ENCODE measurements at regions not wholly inside any gene's neighbourhood (a gene's known extent, or its start where the extent isn't known, plus 50 kb on each side); places are given as distances from the start of the nearest gene placed in this dataset.
"Not testable (repeated sequence)": the region's sequence is repeated elsewhere in the genome, so short reads cannot be mapped to it uniquely, and the experiment has no call there.

DNA sequence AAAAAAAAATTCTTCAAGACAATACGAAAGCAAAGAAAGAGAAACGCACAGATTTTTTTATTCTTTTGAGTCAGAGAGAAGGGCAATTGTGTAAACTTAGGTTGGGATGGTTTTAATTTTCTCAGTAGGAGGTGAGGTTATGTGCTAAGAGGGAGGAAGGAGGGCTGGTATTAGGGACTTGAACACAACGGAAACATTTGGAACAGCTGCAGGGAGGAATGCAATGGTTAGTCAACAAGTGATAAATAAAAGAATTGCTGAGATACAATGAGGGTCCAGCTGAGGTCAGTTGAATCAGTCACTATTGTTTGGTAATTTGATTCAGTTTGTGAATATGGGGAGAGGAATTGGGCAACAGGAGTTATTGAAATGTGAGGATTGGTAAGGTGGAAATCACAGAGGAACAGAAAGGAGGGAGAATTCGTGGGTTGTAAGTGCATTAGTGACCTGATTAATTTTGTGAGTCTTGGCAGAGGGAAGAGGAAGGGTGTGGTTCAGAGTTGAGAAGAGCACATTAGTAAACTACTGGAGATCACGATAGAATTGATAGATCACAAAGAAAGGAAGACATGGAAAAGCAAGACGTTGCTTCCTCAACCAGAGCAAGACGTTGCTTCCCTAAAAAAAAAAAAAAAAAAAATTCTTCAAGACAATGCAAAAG lies 499.5 kb upstream of the SPRY2 start:
- peak; percentile 82 for DNase-seq

DNA sequence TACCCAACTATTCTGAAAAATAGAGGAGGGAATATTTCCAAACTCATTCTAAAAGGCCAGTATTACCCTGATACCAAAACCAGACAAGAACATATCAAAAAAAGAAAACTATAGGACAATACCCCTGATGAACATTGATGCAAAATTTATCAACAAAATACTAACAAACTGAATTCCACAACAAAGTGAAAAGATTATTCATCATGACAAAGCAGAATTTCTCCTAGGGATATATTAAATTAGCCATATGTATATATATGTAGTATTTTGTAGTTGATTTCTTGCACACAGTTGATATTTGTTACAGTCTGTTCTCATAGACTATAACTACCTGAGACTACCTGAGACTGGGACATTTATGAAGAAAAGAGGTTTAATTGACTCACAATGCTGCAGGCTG lies 495.0 kb upstream of the SPRY2 start:
- no peak for DNase-seq

DNA sequence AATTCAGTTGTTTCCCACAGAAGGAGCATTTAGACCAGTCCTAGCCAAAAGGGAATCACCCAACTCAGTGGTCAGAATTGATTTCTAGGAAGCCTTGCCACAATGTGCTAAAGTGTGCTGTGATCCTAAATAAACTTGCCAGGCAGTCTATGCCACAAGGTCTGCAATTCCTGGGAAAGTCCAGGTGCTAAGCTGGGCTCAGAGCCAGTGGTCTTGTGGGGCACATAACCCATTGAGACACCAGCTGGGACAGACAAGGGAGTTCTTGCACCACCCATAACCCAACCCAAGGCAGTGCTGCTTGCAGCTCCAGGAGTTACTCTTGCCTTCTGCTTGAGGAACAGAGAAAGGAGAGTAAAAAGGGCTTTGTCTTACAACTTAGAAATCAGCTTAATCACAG lies 489.5 kb upstream of the SPRY2 start:
- no peak for DNase-seq

DNA sequence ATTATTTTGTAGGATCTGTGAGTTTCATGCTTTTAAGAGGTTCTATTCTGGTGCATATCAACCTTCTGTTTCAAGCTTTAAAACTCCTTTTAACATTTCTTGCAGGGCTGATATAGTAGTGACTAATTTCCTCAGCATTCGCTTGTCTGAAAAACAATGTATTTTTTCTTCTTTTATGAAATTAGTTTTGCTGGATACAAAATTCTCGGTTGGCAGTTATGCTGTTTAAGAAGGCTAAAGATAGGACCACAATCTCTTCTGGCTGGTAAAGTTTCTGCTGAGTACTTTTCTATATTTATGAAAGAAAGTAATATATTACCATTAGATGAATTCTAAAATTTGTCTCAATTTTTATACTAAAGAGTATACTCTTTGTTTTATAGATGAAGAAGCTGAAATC lies 487.8 kb upstream of the SPRY2 start:
- DNase-seq = no peak

DNA sequence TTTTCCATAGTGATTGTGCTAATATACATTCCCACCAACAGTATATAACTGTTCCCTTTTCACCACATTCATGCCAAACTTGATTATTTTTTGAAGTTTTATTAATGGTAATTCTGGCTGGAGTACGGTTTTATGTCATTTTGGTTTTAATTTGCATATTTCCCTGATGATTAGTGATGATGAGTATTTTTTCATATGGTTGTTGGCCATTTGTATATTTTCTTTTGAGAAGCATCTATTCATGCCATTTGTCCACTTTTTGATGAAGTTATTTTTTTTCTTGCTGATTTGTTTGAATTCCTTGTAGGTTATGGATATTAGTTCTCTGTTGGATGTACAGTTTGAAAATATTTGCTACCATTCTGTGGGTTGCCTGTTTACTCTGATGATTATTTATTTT lies 484.4 kb upstream of the SPRY2 start:
- no peak for DNase-seq

DNA sequence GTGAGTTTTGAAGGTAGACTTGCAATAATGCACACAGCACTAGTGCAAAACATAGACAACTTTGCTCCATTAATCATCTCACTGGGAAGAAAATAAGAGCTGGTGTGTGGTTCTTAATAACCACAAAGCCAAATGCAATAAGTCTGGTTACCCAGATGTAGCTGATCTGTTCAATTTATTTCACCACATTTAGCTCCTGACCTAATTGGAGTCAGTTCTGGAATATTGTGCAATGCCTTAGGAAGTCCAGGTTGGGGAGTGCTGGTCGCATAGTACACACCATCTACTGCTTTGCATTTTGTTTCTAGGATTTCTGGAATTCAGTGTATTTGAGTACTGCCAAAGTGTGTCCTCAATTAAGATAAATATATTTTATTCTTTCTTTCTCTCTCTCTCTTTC lies 483.3 kb upstream of the SPRY2 start:
- no peak for DNase-seq

DNA sequence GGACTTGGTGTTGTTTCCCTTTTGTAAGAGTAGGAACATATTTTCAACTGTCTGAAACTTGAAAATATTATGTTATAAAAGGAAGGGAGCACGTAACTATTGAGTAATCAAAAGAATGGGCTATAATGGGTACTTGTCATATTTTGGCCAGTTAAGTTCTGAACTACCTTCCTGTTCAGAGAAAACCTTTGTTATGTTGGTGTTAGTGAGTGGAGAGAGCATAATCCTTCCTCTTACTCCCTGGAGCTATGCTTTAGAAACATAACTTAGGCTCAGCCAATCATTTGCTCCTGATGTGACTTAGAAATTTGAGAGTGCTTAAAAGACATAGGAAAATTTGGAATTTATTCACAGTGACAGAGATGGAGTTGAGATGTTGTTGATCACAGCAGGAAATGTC lies 482.5 kb upstream of the SPRY2 start:
- no peak for DNase-seq

DNA sequence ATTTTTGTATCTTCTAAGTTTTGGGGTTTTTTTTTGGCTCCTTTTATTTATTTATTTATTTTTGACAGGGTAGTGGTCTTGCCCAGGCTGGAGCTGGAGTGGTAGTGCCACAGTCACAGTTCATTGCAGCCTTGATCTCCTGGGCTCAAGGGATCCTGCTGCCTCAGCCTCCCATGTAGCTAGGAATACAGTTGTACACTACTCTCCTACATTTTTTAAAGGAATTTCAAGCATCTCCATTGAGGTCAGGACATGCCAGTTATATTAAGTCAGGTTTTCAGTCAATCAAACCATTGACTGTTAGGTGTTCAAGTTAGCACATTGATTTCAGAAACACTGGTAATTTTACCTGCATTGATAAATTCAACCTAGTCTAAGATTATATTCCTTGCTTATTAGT lies 480.5 kb upstream of the SPRY2 start:
- DNase-seq = no peak

DNA sequence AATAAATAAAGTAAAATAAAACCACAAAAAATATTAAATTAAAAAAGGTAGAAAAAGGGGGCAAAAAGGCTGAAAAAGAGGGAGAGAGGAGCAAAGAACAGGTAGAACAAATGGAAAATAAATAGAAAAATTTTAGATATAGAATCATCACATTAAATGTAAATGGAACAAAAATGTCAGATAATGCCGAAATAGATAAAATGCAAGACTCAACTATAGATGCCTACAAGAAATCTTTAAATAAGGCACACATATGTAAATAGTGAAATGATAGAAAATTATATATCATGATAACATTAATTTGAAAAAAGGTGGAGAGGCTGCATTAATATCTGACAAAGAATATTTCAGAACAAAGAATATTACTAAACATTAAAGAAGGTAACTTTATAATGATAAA lies 477.1 kb upstream of the SPRY2 start:
- no peak for DNase-seq

DNA sequence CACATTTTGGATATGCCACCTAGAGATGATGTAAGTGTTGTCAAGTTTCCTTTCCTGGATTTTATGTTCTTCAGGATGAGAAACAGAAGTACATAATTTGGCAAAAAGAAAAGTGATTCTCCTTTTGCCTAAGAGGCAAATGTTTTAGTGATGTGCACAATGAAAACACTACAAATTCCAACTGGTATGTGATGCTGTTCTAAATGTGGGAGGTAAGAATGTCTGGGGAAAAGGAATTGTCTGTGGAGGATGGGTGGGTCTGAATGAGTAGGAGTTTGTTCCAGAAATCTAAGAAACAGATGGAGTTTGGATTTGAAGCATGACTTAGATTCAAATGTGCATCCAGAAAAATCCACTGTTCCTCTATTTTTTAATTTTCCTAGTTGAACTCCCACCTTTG lies 473.6 kb upstream of the SPRY2 start:
- no peak for DNase-seq

DNA sequence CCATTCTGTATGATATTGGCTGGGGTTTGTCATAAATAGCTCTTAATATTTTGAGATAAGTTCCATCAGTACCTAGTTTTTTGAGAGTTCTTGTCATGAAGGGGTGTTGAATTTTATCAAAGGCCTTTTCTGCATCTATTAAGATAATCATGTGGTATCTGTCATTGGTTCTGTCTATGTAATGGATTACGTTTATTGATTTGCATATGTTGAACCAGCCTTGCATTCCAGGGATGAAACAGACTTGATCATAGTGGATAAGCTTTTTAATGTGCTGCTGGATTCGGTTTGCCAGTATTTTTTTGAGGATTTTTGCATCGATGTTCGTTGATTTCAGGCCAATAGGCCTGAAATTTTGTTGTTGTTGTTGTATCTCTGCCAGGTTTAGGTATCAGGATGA lies 469.4 kb upstream of the SPRY2 start:
- DNase-seq = not testable (repeated sequence)

DNA sequence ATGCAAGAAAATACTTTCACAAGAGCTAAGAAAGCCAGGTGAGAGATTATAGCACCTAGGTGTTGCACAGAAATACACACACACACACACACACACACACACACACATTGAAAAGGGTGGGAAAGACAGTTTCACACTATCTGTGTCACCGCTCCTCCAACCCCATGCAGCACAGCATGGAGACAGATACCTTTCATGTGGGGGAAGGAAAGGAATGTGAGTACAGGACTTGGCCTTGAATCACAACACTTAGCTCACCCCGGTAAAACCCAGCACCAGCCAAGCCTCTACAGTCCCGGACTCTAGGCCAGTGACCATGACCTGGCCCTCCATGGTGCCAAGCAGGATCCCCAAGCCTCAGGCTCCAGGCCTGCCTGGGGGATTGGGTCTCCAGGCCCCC lies 462.0 kb upstream of the SPRY2 start:
- no peak for DNase-seq

DNA sequence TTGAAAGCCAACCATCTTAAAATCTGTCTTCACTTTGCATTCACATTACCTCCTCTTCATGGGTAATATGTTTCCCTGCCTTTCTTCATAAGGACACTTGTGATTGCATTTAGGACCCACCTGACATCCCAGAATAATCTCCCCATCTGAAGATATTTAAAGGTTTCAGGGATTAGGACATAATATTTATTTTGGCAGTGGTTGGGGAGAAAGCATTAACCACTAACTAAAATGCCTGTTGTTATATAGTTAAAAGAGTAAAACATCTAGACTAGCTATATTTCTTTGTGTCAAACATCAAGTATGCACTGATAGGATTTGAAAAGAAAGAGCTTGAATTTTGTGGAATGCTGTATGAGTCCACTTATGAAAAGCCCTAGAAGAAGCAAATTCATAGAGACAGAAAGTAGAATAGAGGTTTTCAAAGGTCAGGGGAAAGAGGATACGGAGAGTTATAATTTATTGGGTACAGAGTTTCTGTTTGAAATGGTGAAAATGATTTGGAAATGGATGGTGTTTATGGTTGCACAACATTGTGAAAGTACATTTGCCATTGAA lies 457.7 kb upstream of the SPRY2 start:
- no peak for DNase-seq

DNA sequence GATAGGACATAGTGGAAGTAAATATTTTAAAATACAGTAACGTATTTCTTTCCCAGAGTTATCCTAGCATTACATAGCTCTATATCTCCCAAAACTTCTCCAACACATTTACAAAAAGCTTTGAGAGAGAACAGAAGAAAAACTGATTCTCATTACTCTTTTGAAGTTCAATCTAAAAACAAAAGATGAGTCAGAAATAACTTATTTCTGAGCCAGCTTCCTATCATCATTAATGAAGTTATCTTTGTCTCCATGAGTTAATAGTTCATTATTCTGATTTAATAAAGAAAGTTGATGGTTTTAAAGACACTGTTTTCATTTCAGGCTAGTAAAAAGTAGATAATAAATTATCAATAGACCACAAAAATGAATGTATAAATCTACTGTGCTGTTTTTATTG lies 446.7 kb upstream of the SPRY2 start:
- DNase-seq = no peak

DNA sequence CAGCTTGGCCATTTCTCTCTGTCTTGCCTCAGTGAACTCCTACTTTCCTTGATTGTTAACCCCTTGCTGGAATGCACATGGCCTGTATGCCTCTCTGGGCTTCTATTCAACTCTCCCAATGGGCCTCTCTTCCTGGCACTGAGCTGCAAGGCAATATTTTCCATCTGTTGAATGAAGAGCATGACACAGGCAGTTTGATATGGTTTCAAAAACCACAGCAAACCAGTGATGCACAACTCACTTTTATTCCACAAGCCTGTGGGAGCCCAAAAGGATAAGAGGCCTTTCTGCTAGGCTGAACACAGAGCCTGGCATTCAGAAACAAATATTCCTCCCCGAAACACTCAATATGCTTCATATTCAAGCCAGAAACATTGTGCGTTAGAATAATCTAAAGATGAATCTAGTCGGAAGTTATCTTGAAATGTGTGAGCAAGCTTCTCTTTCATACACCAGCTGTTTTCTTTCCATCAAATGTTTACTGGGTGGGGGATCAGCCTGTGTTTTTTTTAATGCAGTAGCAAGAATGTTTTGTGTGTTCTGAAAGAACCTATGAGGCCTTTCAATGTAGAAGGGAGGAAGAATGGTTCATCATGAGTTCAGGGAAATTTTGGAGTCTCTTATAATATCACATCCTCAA lies 443.1 kb upstream of the SPRY2 start:
- no peak for DNase-seq

DNA sequence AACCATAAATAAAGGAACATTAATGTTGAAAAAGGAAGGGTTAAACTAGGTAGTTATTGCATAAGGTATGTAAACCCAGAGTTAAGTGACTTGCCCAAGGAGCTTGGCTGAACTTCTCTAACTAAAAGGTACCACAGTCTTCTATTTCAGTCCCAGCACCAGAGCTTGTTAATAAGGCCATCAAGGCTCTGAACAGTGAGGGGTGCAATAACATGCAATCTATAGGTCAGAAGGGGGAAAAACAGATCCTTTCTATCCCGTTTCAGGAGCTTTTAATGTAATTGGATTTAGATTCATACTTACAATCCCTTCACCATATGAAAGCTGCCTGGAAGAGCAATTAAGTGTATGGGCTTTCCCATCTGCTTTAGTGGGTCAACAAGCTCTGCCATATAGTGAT lies 441.5 kb upstream of the SPRY2 start:
- no peak for DNase-seq

DNA sequence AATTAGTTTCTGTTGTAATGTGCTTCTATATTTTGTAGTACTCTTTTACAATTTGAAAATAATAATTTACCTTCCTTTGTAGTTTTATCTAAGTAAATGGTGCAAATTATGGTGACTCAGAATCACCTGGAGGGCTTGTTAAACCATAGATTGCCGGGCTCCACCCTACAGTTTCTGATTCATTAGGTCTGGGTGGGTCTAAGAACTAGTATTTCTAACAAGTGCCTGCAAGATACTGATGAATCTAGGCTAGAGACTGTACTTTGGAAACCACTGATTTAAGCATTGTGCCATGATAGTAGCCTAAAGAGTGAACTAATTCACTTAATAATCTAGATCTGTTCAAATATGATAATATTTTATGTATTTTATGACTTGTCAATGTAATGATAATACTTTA lies 437.4 kb upstream of the SPRY2 start:
- peak; percentile 31 for DNase-seq

DNA sequence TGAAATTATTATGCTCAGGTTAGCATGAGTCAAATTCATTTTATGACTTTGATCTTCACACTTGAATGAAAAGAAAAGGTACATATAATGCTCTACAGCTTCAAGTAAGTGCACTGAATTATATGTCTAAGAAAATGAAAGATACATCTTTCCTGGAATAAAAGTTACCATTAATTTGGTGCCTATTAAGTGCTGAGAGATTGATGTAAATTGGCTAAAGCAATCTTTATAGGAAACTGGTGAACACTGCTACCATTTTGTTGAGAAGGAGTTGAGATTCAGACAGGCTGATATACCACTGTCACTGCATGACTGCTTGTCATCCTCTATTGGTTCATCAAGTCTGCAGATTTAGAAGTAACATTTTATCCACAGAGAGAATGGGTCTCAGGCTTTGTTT lies 416.8 kb upstream of the SPRY2 start:
- no peak for DNase-seq

DNA sequence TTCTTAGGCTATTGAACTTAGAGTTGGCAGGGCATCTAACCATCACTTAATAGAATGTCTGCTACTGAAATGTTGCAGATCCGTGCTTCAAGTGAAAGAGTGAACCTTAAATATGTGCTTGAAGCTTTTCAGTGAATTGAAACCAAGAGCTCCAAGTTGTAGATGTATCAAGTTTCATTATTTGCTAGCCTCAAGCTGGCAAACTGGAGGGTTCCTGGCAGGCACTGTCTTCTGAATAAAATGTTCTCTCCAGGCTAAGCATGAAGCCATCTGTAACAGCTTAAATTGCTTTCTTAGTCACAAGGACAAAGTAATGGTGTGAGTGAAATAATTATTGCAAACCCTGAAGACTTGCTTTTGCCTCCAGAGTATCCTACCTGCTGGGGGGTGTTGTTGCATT lies 415.0 kb upstream of the SPRY2 start:
- DNase-seq = peak; percentile 37

DNA sequence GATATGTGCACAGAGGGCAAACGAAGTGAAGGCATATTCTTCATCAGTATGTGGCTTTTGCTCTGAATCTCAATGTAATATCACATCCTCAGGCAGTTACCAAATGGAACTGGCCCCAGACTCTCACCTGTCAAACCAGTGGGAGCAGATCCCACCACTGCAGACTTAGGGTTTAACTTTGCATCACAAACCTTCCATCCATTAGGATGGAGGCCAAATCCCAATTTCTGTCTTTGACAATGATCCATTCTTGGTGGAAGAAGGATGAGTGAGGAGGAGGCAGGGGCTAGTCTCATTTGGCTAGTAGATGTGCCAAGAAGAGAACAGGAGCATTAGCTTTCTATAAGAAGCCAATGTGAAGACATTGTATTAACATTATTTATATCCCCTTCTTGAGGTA lies 413.5 kb upstream of the SPRY2 start:
- no peak for DNase-seq

DNA sequence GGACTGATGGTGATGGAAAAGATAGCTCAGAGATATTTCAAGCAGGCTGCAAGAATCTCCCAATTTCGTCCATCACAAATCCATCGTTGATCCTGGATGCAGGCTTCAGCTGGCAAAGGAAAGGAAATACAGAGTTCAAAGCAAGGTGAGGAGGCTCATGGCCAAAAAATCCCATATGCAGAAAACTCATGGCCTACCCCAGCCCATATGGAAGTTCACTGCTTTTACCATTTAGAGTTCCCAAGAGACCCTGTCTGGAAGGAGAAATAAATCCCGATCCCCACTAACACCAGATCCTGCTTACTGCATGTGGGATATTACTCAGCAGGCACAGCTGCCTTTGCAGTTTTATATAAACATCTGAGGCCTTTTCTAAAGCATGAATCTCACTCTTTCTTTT lies 412.9 kb upstream of the SPRY2 start:
- DNase-seq = no peak

DNA sequence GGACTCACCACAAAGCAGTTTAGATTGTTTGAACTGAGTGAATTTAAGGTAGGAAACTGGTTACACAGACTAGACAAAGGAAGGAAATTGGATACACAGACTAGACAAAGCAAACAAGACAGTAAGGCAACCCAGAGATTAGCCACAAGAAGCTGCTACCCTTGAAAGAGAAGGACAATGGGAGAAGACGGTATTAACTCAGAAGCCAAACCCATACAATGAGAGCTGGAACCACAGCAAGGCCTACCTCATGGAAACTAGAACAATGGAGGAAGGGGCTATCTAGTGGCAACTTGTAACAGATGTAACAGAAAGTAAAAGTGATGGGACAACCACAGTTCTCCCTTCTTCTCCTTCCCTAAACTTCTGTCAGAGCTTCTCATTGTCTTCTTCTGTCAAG lies 410.9 kb upstream of the SPRY2 start:
- no peak for DNase-seq

DNA sequence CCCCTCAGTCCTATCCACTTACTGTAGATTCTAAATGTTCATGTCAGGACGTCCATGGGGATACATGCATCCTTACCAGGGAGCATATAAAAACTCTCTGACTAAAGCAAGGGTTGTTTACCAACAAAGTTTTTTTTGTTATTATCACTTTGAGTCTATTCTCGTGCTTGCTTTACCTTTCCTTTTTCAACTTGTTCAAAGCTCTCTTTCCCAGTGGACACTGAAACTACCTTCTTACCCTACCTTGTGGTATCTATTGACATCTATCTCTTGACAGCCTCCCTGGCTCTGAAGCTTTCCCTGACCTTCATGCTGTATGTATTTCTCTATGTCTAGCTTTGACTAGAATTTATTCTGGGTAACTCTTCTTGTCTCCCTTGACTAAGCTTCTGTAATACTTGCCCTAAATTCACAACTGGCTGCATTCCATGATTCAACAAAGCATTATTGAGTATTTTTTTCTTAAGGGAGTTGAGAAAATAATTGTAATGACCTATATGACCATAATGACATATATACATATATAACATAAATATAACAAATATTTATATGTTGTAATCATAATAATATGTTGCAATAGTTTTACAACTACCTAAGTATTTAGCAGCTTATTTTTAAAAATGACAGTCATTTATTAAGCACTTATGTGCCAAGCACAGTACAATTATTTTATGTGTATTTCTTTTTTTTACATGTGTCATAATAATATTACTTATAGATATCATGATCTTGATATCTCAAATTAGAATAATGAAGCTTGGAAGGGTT lies 403.4 kb upstream of the SPRY2 start:
- DNase-seq = no peak

DNA sequence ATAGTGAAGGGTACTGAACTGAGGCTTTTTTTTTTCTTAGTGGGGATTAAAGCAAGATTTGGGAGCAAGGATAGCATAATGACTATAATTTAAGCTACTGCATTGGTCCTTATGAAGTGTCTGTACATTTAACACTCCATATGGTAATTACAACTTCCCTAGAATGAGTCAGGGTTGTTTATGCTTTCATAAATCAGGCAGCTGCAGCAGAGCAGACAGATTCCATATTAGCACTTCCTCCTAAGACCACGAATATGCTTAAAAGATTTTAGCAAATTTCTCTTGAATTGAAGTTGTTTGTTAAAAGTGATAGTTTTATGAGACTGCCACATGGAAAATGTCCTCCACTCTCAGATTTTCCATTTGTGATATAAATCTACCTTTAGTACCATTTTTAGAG lies 401.1 kb upstream of the SPRY2 start:
- DNase-seq = no peak

Data from COR-L47 (cell line).